ENCODE measurements at regions not wholly inside any gene's neighbourhood (a gene's known extent, or its start where the extent isn't known, plus 50 kb on each side); places are given as distances from the start of the nearest gene placed in this dataset.

GRCh38 chr6:50899306-50899870 is 80.7 kb downstream of the TFAP2B start:
- dilution Hi-C loops (cut with MboI; ENCODE audit: extremely low pct_ligation_motif_present, low sequenced_read_pairs): no loop called here
- Histone ChIP-seq H3K9ac (ENCODE audit: control insufficient read depth, extremely low read depth, insufficient read depth, low read length) (no peak overlapping the region), H3K9me1 (ENCODE audit: control insufficient read depth, extremely low read depth, insufficient read depth, low read length) (no peaks in the 10 kb centered on the region), H3K36me3 (ENCODE audit: control insufficient read depth in 2 of 2, extremely low read depth in 1 of 2, insufficient read depth in 2 of 2, low read length in 2 of 2) (no peaks in the 10 kb centered on the region), H2AFZ (ENCODE audit: control insufficient read depth, low read length) (no peak overlapping the region), H3K27me3 (ENCODE audit: control insufficient read depth, extremely low read depth, insufficient read depth, low read length) (no peaks in the 10 kb centered on the region), H3K79me2 (ENCODE audit: control insufficient read depth, insufficient read depth, low read length) (no peaks in the 10 kb centered on the region), H3K9me3 (ENCODE audit: control insufficient read depth, low read depth, low read length) (no peaks in the 10 kb centered on the region), H3K27ac (ENCODE audit: control insufficient read depth, insufficient read depth, low read length) (no peak overlapping the region), H4K20me1 (ENCODE audit: control insufficient read depth, extremely low read depth, insufficient read depth, low read length) (no peaks in the 10 kb centered on the region), H3K4me3 (ENCODE audit: control insufficient read depth in 2 of 3, extremely low read depth in 1 of 3, insufficient read depth in 2 of 3, low read depth in 1 of 3, low read length in 3 of 3) (no peak overlapping the region), H3K4me1 (ENCODE audit: control insufficient read depth, extremely low read depth, insufficient read depth, low read length) (no peaks in the 10 kb centered on the region), H3K4me2 (ENCODE audit: control insufficient read depth, extremely low read depth, insufficient read depth, low read depth, low read length) (no peak overlapping the region)
- FAIRE-seq (no peak), DNase-seq (ENCODE audit: low read depth, low spot score) (no peak)
- TF ChIP-seq, protein P1, sequence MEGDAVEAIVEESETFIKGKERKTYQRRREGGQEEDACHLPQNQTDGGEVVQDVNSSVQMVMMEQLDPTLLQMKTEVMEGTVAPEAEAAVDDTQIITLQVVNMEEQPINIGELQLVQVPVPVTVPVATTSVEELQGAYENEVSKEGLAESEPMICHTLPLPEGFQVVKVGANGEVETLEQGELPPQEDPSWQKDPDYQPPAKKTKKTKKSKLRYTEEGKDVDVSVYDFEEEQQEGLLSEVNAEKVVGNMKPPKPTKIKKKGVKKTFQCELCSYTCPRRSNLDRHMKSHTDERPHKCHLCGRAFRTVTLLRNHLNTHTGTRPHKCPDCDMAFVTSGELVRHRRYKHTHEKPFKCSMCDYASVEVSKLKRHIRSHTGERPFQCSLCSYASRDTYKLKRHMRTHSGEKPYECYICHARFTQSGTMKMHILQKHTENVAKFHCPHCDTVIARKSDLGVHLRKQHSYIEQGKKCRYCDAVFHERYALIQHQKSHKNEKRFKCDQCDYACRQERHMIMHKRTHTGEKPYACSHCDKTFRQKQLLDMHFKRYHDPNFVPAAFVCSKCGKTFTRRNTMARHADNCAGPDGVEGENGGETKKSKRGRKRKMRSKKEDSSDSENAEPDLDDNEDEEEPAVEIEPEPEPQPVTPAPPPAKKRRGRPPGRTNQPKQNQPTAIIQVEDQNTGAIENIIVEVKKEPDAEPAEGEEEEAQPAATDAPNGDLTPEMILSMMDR (optimal IDR thresholded peaks at IDR 0.05 in 1 of 3, IDR thresholded peaks at IDR 0.05 in 1 of 3, conservative IDR thresholded peaks at IDR 0.05 in 1 of 3; ENCODE audit: extremely low read depth in 1 of 3, insufficient read depth in 2 of 3, low read length in 3 of 3): no peak
- no peak for TF ChIP-seq EZH2 (IDR thresholded peaks at IDR 0.05; ENCODE audit: low read length)

- H3K79me2 ChIP-seq (ENCODE audit: control insufficient read depth, insufficient read depth, low read length): no peaks in the 10 kb centered on the region
- H3K27me3 ChIP-seq (ENCODE audit: control insufficient read depth, extremely low read depth, insufficient read depth, low read length): no peaks in the 10 kb centered on the region
- H4K20me1 ChIP-seq (ENCODE audit: control insufficient read depth, extremely low read depth, insufficient read depth, low read length): no peaks in the 10 kb centered on the region
- H3K4me1 ChIP-seq (ENCODE audit: control insufficient read depth, extremely low read depth, insufficient read depth, low read length): peaks cover 4% of the 10 kb centered on the region
- H3K9me1 ChIP-seq (ENCODE audit: control insufficient read depth, extremely low read depth, insufficient read depth, low read length): no peaks in the 10 kb centered on the region
- no peak overlapping the region for H3K27ac ChIP-seq (ENCODE audit: control insufficient read depth, insufficient read depth, low read length)
- dilution Hi-C loops (cut with MboI; ENCODE audit: extremely low pct_ligation_motif_present, low sequenced_read_pairs): no loop called here
- DNase-seq (ENCODE audit: low read depth, low spot score): no peak
- TF ChIP-seq, protein P1 (optimal IDR thresholded peaks at IDR 0.05 in 1 of 3, IDR thresholded peaks at IDR 0.05 in 1 of 3, conservative IDR thresholded peaks at IDR 0.05 in 1 of 3; ENCODE audit: extremely low read depth in 1 of 3, insufficient read depth in 2 of 3, low read length in 3 of 3): no peak
- TF ChIP-seq EZH2 (IDR thresholded peaks at IDR 0.05; ENCODE audit: low read length): no peak
- no peak overlapping the region for H2AFZ ChIP-seq (ENCODE audit: control insufficient read depth, low read length)
- H3K9ac ChIP-seq (ENCODE audit: control insufficient read depth, extremely low read depth, insufficient read depth, low read length): no peak overlapping the region
- FAIRE-seq: no peak
- no peak overlapping the region for H3K4me2 ChIP-seq (ENCODE audit: control insufficient read depth, extremely low read depth, insufficient read depth, low read depth, low read length)
- H3K4me3 ChIP-seq (ENCODE audit: control insufficient read depth in 2 of 3, extremely low read depth in 1 of 3, insufficient read depth in 2 of 3, low read depth in 1 of 3, low read length in 3 of 3): no peak overlapping the region
- no peaks in the 10 kb centered on the region for H3K36me3 ChIP-seq (ENCODE audit: control insufficient read depth in 2 of 2, extremely low read depth in 1 of 2, insufficient read depth in 2 of 2, low read length in 2 of 2)
- H3K9me3 ChIP-seq (ENCODE audit: control insufficient read depth, low read depth, low read length): no peaks in the 10 kb centered on the region
These were observed 83.6 kb downstream of the TFAP2B start for GRCh38 chr6:50902260-50902659.

All from keratinocyte (primary cell).